Neural progenitor cell (in vitro differentiated cells): ENCODE measurements at regions not wholly inside any gene's neighbourhood (a gene's known extent, or its start where the extent isn't known, plus 50 kb on each side); places are given as distances from the start of the nearest gene placed in this dataset.

ENCODE experiments used
- DNase-seq: peaks from one replicate; pipeline ENCODE4 v3.0.0-alpha.2; 2016; ENCODE audit warnings: low spot score
- H2AFZ ChIP-seq: fragments of 200-600 bp; sonication (generic); replicated peaks from 2 replicates; pipeline ENCODE4 v1.6.1; 2016; ENCODE audit warnings: antibody characterized with exemption
- H3F3A ChIP-seq: fragments of 200-600 bp; sonication (generic); 2 replicates; pipeline ENCODE4 v1.6.1; 2016; ENCODE audit warnings: antibody characterized with exemption, low read depth
- H3K27ac ChIP-seq: fragments of 200-600 bp; sonication (generic); 2 replicates; pipeline ENCODE4 v1.5.1; 2016; ENCODE audit warnings: mild to moderate bottlenecking
- H3K27me3 ChIP-seq: fragments of 200-600 bp; sonication (generic); 2 replicates; pipeline ENCODE4 v1.6.1; 2016; ENCODE audit warnings: mild to moderate bottlenecking, moderate library complexity
- H3K36me3 ChIP-seq: fragments of 200-600 bp; sonication (generic); 2 replicates; pipeline ENCODE4 v1.5.1; 2016
- H3K4me1 ChIP-seq: fragments of 200-600 bp; sonication (generic); 2 replicates; pipeline ENCODE4 v1.6.1; 2016; ENCODE audit warnings: mixed run types
- H3K4me2 ChIP-seq: fragments of 200-600 bp; sonication (generic); 2 replicates; pipeline ENCODE4 v1.6.1; 2016
- H3K4me3 ChIP-seq: fragments of 200-600 bp; sonication (generic); 2 replicates; pipeline ENCODE4 v1.5.1; 2016
- H3K79me2 ChIP-seq: fragments of 200-600 bp; sonication (generic); 2 replicates; pipeline ENCODE4 v1.6.1; 2016; ENCODE audit warnings: low read depth
- H3K9ac ChIP-seq: fragments of 200-600 bp; sonication (generic); 2 replicates; pipeline ENCODE4 v1.6.1; 2016
- H3K9me3 ChIP-seq: fragments of 200-600 bp; sonication (generic); 2 replicates; pipeline ENCODE4 v1.5.1; 2016; ENCODE audit warnings: low read depth
- H4K20me1 ChIP-seq: fragments of 200-600 bp; sonication (generic); 2 replicates; pipeline ENCODE4 v1.6.1; 2016; ENCODE audit warnings: low read depth
- H3K27ac Mint-ChIP-seq: 3 replicates; pipeline ENCODE4 v1.8.0; 2021; ENCODE audit warnings: mixed read lengths
- H3K27me3 Mint-ChIP-seq: 2 replicates; pipeline ENCODE4 v1.8.0; 2022; ENCODE audit warnings: low read depth, mild to moderate bottlenecking, inconsistent platforms, moderate library complexity, mixed read lengths; ENCODE audit not compliant: insufficient read depth
- H3K36me3 Mint-ChIP-seq: 3 replicates; pipeline ENCODE4 v1.8.0; 2021; ENCODE audit warnings: mixed read lengths
- H3K4me1 Mint-ChIP-seq: 3 replicates; pipeline ENCODE4 v1.8.0; 2021; ENCODE audit warnings: mixed read lengths
- H3K4me3 Mint-ChIP-seq: 3 replicates; pipeline ENCODE4 v1.8.0; 2021; ENCODE audit warnings: mild to moderate bottlenecking, moderate library complexity, mixed read lengths
- H3K9me3 Mint-ChIP-seq: 3 replicates; pipeline ENCODE4 v1.8.0; 2020; ENCODE audit warnings: mixed read lengths
- CTCF ChIP-seq: fragments of 200-600 bp; sonication (generic); IDR thresholded peaks from 2 replicates; pipeline ENCODE4 v1.5.1; 2017; ENCODE audit warnings: antibody characterized with exemption, mild to moderate bottlenecking
- EZH2 ChIP-seq: fragments of 200-600 bp; sonication (generic); IDR thresholded peaks from 2 replicates; pipeline ENCODE4 v1.6.1; 2017; ENCODE audit warnings: antibody characterized with exemption, mild to moderate bottlenecking, moderate library complexity
- EZH2phosphoT487 ChIP-seq: fragments of 200-600 bp; sonication (generic); IDR thresholded peaks from 2 replicates; pipeline ENCODE4 v1.6.1; 2017; ENCODE audit warnings: antibody characterized with exemption

- Histone ChIP-seq H4K20me1 (no peaks in the 10 kb centered on the region), H3K36me3 (no peaks in the 10 kb centered on the region), H3K4me1 (peaks cover 8% of the 10 kb centered on the region), H3K79me2 (no peaks in the 10 kb centered on the region), H3F3A (no peaks in the 10 kb centered on the region), H3K27ac (no peak overlapping the region), H2AFZ (no peak overlapping the region), H3K4me3 (no peak overlapping the region), H3K9me3 (no peaks in the 10 kb centered on the region), H3K9ac (no peak overlapping the region), H3K4me2 (no peak overlapping the region), H3K27me3 (no peaks in the 10 kb centered on the region)
- Mint-ChIP-seq H3K4me1 (no peaks in the 10 kb centered on the region), H3K27ac (no peak overlapping the region), H3K9me3 (no peaks in the 10 kb centered on the region), H3K36me3 (no peaks in the 10 kb centered on the region), H3K27me3 (no peaks in the 10 kb centered on the region), H3K4me3 (no peak overlapping the region)
- no peak for DNase-seq
- TF ChIP-seq EZH2phosphoT487 (no peak), CTCF (no peak), EZH2 (no peak)
Measured at GRCh38 chr1:185495007-185495406, 178.0 kb upstream of the IVNS1ABP start.

- Histone ChIP-seq H3K9me3 (no peaks in the 10 kb centered on the region), H3K4me2 (no peak overlapping the region), H2AFZ (no peak overlapping the region), H3K36me3 (no peaks in the 10 kb centered on the region), H3K9ac (no peak overlapping the region), H3K27me3 (no peaks in the 10 kb centered on the region), H3F3A (no peaks in the 10 kb centered on the region), H3K4me1 (no peaks in the 10 kb centered on the region), H3K79me2 (no peaks in the 10 kb centered on the region), H3K4me3 (no peak overlapping the region), H4K20me1 (no peaks in the 10 kb centered on the region), H3K27ac (no peak overlapping the region)
- Mint-ChIP-seq H3K36me3 (no peaks in the 10 kb centered on the region), H3K27ac (no peak overlapping the region), H3K4me3 (no peak overlapping the region), H3K4me1 (peaks cover 17% of the 10 kb centered on the region), H3K9me3 (no peaks in the 10 kb centered on the region), H3K27me3 (peaks cover 2% of the 10 kb centered on the region)
- DNase-seq, result no peak
- no peak for TF ChIP-seq EZH2phosphoT487
- no peak for TF ChIP-seq CTCF
- TF ChIP-seq EZH2, result no peak
Measured at GRCh38 chr1:185492089-185492825, 175.2 kb upstream of the IVNS1ABP start.

- Histone ChIP-seq H2AFZ (no peak overlapping the region), H3K36me3 (no peaks in the 10 kb centered on the region), H3K9ac (no peak overlapping the region), H3K27ac (no peak overlapping the region), H3K4me3 (no peak overlapping the region), H3K9me3 (no peaks in the 10 kb centered on the region), H4K20me1 (no peaks in the 10 kb centered on the region), H3K4me1 (no peaks in the 10 kb centered on the region), H3K4me2 (no peak overlapping the region), H3F3A (no peaks in the 10 kb centered on the region), H3K27me3 (no peaks in the 10 kb centered on the region), H3K79me2 (no peaks in the 10 kb centered on the region)
- Mint-ChIP-seq H3K4me3 (no peak overlapping the region), H3K36me3 (no peaks in the 10 kb centered on the region), H3K4me1 (peaks cover 22% of the 10 kb centered on the region), H3K27ac (no peak overlapping the region), H3K9me3 (no peaks in the 10 kb centered on the region), H3K27me3 (peaks cover 4% of the 10 kb centered on the region)
- no peak for TF ChIP-seq EZH2phosphoT487
- no peak for TF ChIP-seq EZH2
- no peak for TF ChIP-seq CTCF
- no peak for DNase-seq
Measured at GRCh38 chr1:185491604-185492003, 174.6 kb upstream of the IVNS1ABP start.
